ENCODE measurements at regions not wholly inside any gene's neighbourhood (a gene's known extent, or its start where the extent isn't known, plus 50 kb on each side); places are given as distances from the start of the nearest gene placed in this dataset.
"Not testable (repeated sequence)": the region's sequence is repeated elsewhere in the genome, so short reads cannot be mapped to it uniquely, and the experiment has no call there.

GRCh38 chr12:38160318-38161122, 156.1 kb upstream of the ALG10B start:
- H3K36me3 Mint-ChIP-seq (ENCODE audit: low read depth), result no peaks in the 10 kb centered on the region
- no peaks in the 10 kb centered on the region for H3K4me1 Mint-ChIP-seq (ENCODE audit: low read depth)
- H3K27ac Mint-ChIP-seq, result no peak overlapping the region
- H3K27me3 Mint-ChIP-seq, result no peaks in the 10 kb centered on the region
- no peaks in the 10 kb centered on the region for H3K9me3 Mint-ChIP-seq
- H3K4me3 Mint-ChIP-seq, result no peak overlapping the region

- H3K4me1 Mint-ChIP-seq (ENCODE audit: low read depth), result no peaks in the 10 kb centered on the region
- no peak overlapping the region for H3K27ac Mint-ChIP-seq
- H3K36me3 Mint-ChIP-seq (ENCODE audit: low read depth), result no peaks in the 10 kb centered on the region
- H3K9me3 Mint-ChIP-seq, result no peaks in the 10 kb centered on the region
- no peaks in the 10 kb centered on the region for H3K27me3 Mint-ChIP-seq
- H3K4me3 Mint-ChIP-seq, result no peak overlapping the region
These were observed 155.2 kb upstream of the ALG10B start for GRCh38 chr12:38161123-38162000.

GRCh38 chr12:38162013-38162412, 154.6 kb upstream of the ALG10B start:
- no peak overlapping the region for H3K27ac Mint-ChIP-seq
- no peaks in the 10 kb centered on the region for H3K9me3 Mint-ChIP-seq
- no peak overlapping the region for H3K4me3 Mint-ChIP-seq
- H3K27me3 Mint-ChIP-seq, result no peaks in the 10 kb centered on the region
- H3K4me1 Mint-ChIP-seq (ENCODE audit: low read depth), result no peaks in the 10 kb centered on the region
- no peaks in the 10 kb centered on the region for H3K36me3 Mint-ChIP-seq (ENCODE audit: low read depth)

- H3K4me3 Mint-ChIP-seq, result no peak overlapping the region
- H3K27ac Mint-ChIP-seq, result no peak overlapping the region
- H3K9me3 Mint-ChIP-seq, result no peaks in the 10 kb centered on the region
- H3K36me3 Mint-ChIP-seq (ENCODE audit: low read depth), result no peaks in the 10 kb centered on the region
- no peaks in the 10 kb centered on the region for H3K27me3 Mint-ChIP-seq
- H3K4me1 Mint-ChIP-seq (ENCODE audit: low read depth), result no peaks in the 10 kb centered on the region
These were observed 153.7 kb upstream of the ALG10B start for GRCh38 chr12:38162708-38163441.

GRCh38 chr12:38163442-38163801, 153.2 kb upstream of the ALG10B start:
- no peaks in the 10 kb centered on the region for H3K4me1 Mint-ChIP-seq (ENCODE audit: low read depth)
- no peaks in the 10 kb centered on the region for H3K36me3 Mint-ChIP-seq (ENCODE audit: low read depth)
- no peaks in the 10 kb centered on the region for H3K27me3 Mint-ChIP-seq
- no peak overlapping the region for H3K4me3 Mint-ChIP-seq
- H3K27ac Mint-ChIP-seq, result no peak overlapping the region
- no peaks in the 10 kb centered on the region for H3K9me3 Mint-ChIP-seq

- no peaks in the 10 kb centered on the region for H3K9me3 Mint-ChIP-seq
- H3K27me3 Mint-ChIP-seq, result no peaks in the 10 kb centered on the region
- no peak overlapping the region for H3K4me3 Mint-ChIP-seq
- no peak overlapping the region for H3K27ac Mint-ChIP-seq
- no peaks in the 10 kb centered on the region for H3K36me3 Mint-ChIP-seq (ENCODE audit: low read depth)
- H3K4me1 Mint-ChIP-seq (ENCODE audit: low read depth), result no peaks in the 10 kb centered on the region
These were observed 150.3 kb upstream of the ALG10B start for GRCh38 chr12:38166225-38166624.

GRCh38 chr12:38175538-38175937, 141.0 kb upstream of the ALG10B start:
- H3K4me3 Mint-ChIP-seq, result no peak overlapping the region
- no peak overlapping the region for H3K27ac Mint-ChIP-seq
- no peaks in the 10 kb centered on the region for H3K4me1 Mint-ChIP-seq (ENCODE audit: low read depth)
- H3K27me3 Mint-ChIP-seq, result no peaks in the 10 kb centered on the region
- H3K9me3 Mint-ChIP-seq, result no peaks in the 10 kb centered on the region
- no peaks in the 10 kb centered on the region for H3K36me3 Mint-ChIP-seq (ENCODE audit: low read depth)

- H3K4me3 Mint-ChIP-seq; H3K27ac Mint-ChIP-seq; H3K36me3 Mint-ChIP-seq (ENCODE audit: low read depth); H3K9me3 Mint-ChIP-seq; H3K4me1 Mint-ChIP-seq (ENCODE audit: low read depth); H3K27me3 Mint-ChIP-seq: not testable (repeated sequence)
These were observed 133.0 kb upstream of the ALG10B start for GRCh38 chr12:38183617-38184016.

- not testable (repeated sequence) for H3K27me3 Mint-ChIP-seq; H3K27ac Mint-ChIP-seq; H3K36me3 Mint-ChIP-seq (ENCODE audit: low read depth); H3K4me3 Mint-ChIP-seq; H3K4me1 Mint-ChIP-seq (ENCODE audit: low read depth); H3K9me3 Mint-ChIP-seq
These were observed 119.3 kb upstream of the ALG10B start for GRCh38 chr12:38197286-38197685.

- Mint-ChIP-seq H3K9me3 (no peaks in the 10 kb centered on the region), H3K27ac (no peak overlapping the region), H3K4me1 (ENCODE audit: low read depth) (no peaks in the 10 kb centered on the region), H3K27me3 (no peaks in the 10 kb centered on the region), H3K36me3 (ENCODE audit: low read depth) (no peaks in the 10 kb centered on the region), H3K4me3 (no peak overlapping the region)
These were observed 114.9 kb upstream of the ALG10B start for GRCh38 chr12:38201461-38202276.

GRCh38 chr12:38204831-38205230, 111.7 kb upstream of the ALG10B start:
- H3K4me1 Mint-ChIP-seq (ENCODE audit: low read depth), result no peaks in the 10 kb centered on the region
- H3K36me3 Mint-ChIP-seq (ENCODE audit: low read depth), result no peaks in the 10 kb centered on the region
- H3K27me3 Mint-ChIP-seq, result no peaks in the 10 kb centered on the region
- no peak overlapping the region for H3K4me3 Mint-ChIP-seq
- no peak overlapping the region for H3K27ac Mint-ChIP-seq
- peaks cover 10% of the 10 kb centered on the region for H3K9me3 Mint-ChIP-seq

GRCh38 chr12:38222011-38222410, 94.6 kb upstream of the ALG10B start:
- Mint-ChIP-seq H3K4me1 (ENCODE audit: low read depth) (no peaks in the 10 kb centered on the region), H3K9me3 (peaks cover 5% of the 10 kb centered on the region), H3K27me3 (no peaks in the 10 kb centered on the region), H3K27ac (no peak overlapping the region), H3K4me3 (no peak overlapping the region), H3K36me3 (ENCODE audit: low read depth) (no peaks in the 10 kb centered on the region)

- H3K4me1 Mint-ChIP-seq (ENCODE audit: low read depth); H3K4me3 Mint-ChIP-seq; H3K27me3 Mint-ChIP-seq; H3K9me3 Mint-ChIP-seq; H3K27ac Mint-ChIP-seq; H3K36me3 Mint-ChIP-seq (ENCODE audit: low read depth): not testable (repeated sequence)
These were observed 78.2 kb upstream of the ALG10B start for GRCh38 chr12:38238328-38238727.

GRCh38 chr12:38253778-38254177, 62.8 kb upstream of the ALG10B start:
- Mint-ChIP-seq H3K4me1 (ENCODE audit: low read depth) (no peaks in the 10 kb centered on the region), H3K36me3 (ENCODE audit: low read depth) (no peaks in the 10 kb centered on the region), H3K27ac (no peak overlapping the region), H3K27me3 (no peaks in the 10 kb centered on the region), H3K9me3 (peaks cover 3% of the 10 kb centered on the region), H3K4me3 (no peak overlapping the region)
